Astrocyte (in vitro differentiated cells and primary cell): ENCODE measurements at regions not wholly inside any gene's neighbourhood (a gene's known extent, or its start where the extent isn't known, plus 50 kb on each side); places are given as distances from the start of the nearest gene placed in this dataset.
"Not testable (repeated sequence)": the region's sequence is repeated elsewhere in the genome, so short reads cannot be mapped to it uniquely, and the experiment has no call there.

Source experiments
- DNase-seq: peaks from one replicate; pipeline ENCODE4 v3.0.0-alpha.2; 2010; ENCODE audit warnings: low read depth
- FAIRE-seq: peaks from 2 replicates; lab custom pipeline; 2011; peaks lifted over from hg19 to GRCh38; lab: Jason Lieb, UNC
- H2AFZ ChIP-seq: 2 replicates; pipeline ENCODE4 v1.6.0; 2012; ENCODE audit warnings: low read depth, low read length, inconsistent platforms
- H3K27ac ChIP-seq: 2 replicates; pipeline ENCODE4 v1.5.1; 2011; ENCODE audit warnings: low read depth, low read length, inconsistent platforms
- H3K27me3 ChIP-seq: 2 replicates; pipeline ENCODE4 v1.6.0; 2011; ENCODE audit warnings: low read length, inconsistent platforms; ENCODE audit not compliant: insufficient read depth
- H3K36me3 ChIP-seq: 2 replicates; pipeline ENCODE4 v1.5.1; 2011; ENCODE audit warnings: low read length, inconsistent platforms; ENCODE audit not compliant: insufficient read depth
- H3K4me1 ChIP-seq: 2 replicates; pipeline ENCODE4 v1.5.1; 2011; ENCODE audit warnings: low read length, inconsistent platforms; ENCODE audit not compliant: insufficient read depth
- H3K4me2 ChIP-seq: 2 replicates; pipeline ENCODE4 v1.6.0; 2012; ENCODE audit warnings: low read length, inconsistent platforms
- H3K4me3 ChIP-seq: 2 replicates; pipeline ENCODE4 v1.5.1; 2011; ENCODE audit warnings: low read depth, mild to moderate bottlenecking, low read length, inconsistent platforms; ENCODE audit not compliant: insufficient read depth
- H3K79me2 ChIP-seq: 2 replicates; pipeline ENCODE4 v1.6.0; 2012; ENCODE audit warnings: mild to moderate bottlenecking, low read length, inconsistent platforms; ENCODE audit not compliant: insufficient read depth
- H3K9ac ChIP-seq: 2 replicates; pipeline ENCODE4 v1.6.0; 2012; ENCODE audit warnings: mild to moderate bottlenecking, low read length, inconsistent platforms
- H3K9me3 ChIP-seq: 2 replicates; pipeline ENCODE4 v1.5.1; 2012; ENCODE audit warnings: low read depth, mild to moderate bottlenecking, low read length, inconsistent platforms; ENCODE audit not compliant: insufficient read depth
- H4K20me1 ChIP-seq: 2 replicates; pipeline ENCODE4 v1.6.0; 2012; ENCODE audit warnings: low read length, inconsistent platforms; ENCODE audit not compliant: insufficient read depth
- H3K27ac Mint-ChIP-seq: one replicate; pipeline ENCODE4 v1.8.0; 2021; ENCODE audit warnings: mild to moderate bottlenecking, mixed read lengths; ENCODE audit not compliant: unreplicated experiment
- H3K27me3 Mint-ChIP-seq: one replicate; pipeline ENCODE4 v1.8.0; 2021; ENCODE audit warnings: low read depth, mixed read lengths; ENCODE audit not compliant: unreplicated experiment
- H3K36me3 Mint-ChIP-seq: one replicate; pipeline ENCODE4 v1.8.0; 2021; ENCODE audit warnings: low read depth, mixed read lengths; ENCODE audit not compliant: unreplicated experiment
- H3K4me1 Mint-ChIP-seq: one replicate; pipeline ENCODE4 v1.8.0; 2021; ENCODE audit warnings: low read depth, mixed read lengths; ENCODE audit not compliant: unreplicated experiment
- H3K4me3 Mint-ChIP-seq: one replicate; pipeline ENCODE4 v1.8.0; 2021; ENCODE audit warnings: mild to moderate bottlenecking, moderate library complexity, mixed read lengths; ENCODE audit not compliant: unreplicated experiment
- H3K9me3 Mint-ChIP-seq: one replicate; pipeline ENCODE4 v1.8.0; 2021; ENCODE audit warnings: mild to moderate bottlenecking, mixed read lengths; ENCODE audit not compliant: unreplicated experiment
- CTCF ChIP-seq: IDR thresholded peaks from 2 replicates; pipeline ENCODE4 v1.5.1; 2011; ENCODE audit warnings: low read depth, mild to moderate bottlenecking, inconsistent platforms, low read length, moderate library complexity; ENCODE audit not compliant: insufficient read depth
- EZH2 ChIP-seq: IDR thresholded peaks from 2 replicates; pipeline ENCODE4 v1.6.1; 2012; ENCODE audit warnings: mild to moderate bottlenecking, low read length, inconsistent platforms; ENCODE audit not compliant: insufficient read depth

- Mint-ChIP-seq H3K36me3 (no peaks in the 10 kb centered on the region), H3K27me3 (no peaks in the 10 kb centered on the region), H3K4me3 (no peak overlapping the region), H3K9me3 (no peaks in the 10 kb centered on the region), H3K27ac (no peak overlapping the region), H3K4me1 (no peaks in the 10 kb centered on the region)
- FAIRE-seq = no peak
- H3K27me3 ChIP-seq = no peaks in the 10 kb centered on the region
- no peak for DNase-seq
- H3K9ac ChIP-seq = no peak overlapping the region
- no peaks in the 10 kb centered on the region for H3K9me3 ChIP-seq
- no peaks in the 10 kb centered on the region for H3K79me2 ChIP-seq
- TF ChIP-seq EZH2 (no peak), CTCF (no peak)
- H2AFZ ChIP-seq = no peak overlapping the region
- no peaks in the 10 kb centered on the region for H4K20me1 ChIP-seq
- H3K36me3 ChIP-seq = no peaks in the 10 kb centered on the region
- H3K27ac ChIP-seq = no peak overlapping the region
- no peak overlapping the region for H3K4me3 ChIP-seq
- no peak overlapping the region for H3K4me2 ChIP-seq
- H3K4me1 ChIP-seq = no peaks in the 10 kb centered on the region
These were observed 196.8 kb upstream of the PTPRZ1 start for GRCh38 chr7:121676168-121676567.

- not testable (repeated sequence) for H3K4me3 Mint-ChIP-seq, H3K79me2 ChIP-seq, H3K9ac ChIP-seq, H3K4me2 ChIP-seq, H3K9me3 Mint-ChIP-seq, H3K27me3 Mint-ChIP-seq, H2AFZ ChIP-seq, H3K4me3 ChIP-seq, H3K27me3 ChIP-seq, DNase-seq, H3K27ac ChIP-seq, FAIRE-seq, H3K27ac Mint-ChIP-seq, H3K36me3 ChIP-seq, H3K4me1 ChIP-seq, H3K9me3 ChIP-seq, H3K36me3 Mint-ChIP-seq, H3K4me1 Mint-ChIP-seq, H4K20me1 ChIP-seq
These were observed 198.5 kb upstream of the PTPRZ1 start for GRCh38 chr7:121674455-121674854.

GRCh38 chr7:121669144-121669543 lies 203.8 kb upstream of the PTPRZ1 start:
- Histone ChIP-seq H3K4me2 (no peak overlapping the region), H3K9me3 (no peaks in the 10 kb centered on the region), H3K4me3 (no peak overlapping the region), H3K79me2 (no peaks in the 10 kb centered on the region), H3K27me3 (no peaks in the 10 kb centered on the region), H2AFZ (no peak overlapping the region), H4K20me1 (no peaks in the 10 kb centered on the region), H3K36me3 (no peaks in the 10 kb centered on the region), H3K27ac (no peak overlapping the region), H3K9ac (no peak overlapping the region), H3K4me1 (no peaks in the 10 kb centered on the region)
- Mint-ChIP-seq H3K27ac (no peak overlapping the region), H3K27me3 (no peaks in the 10 kb centered on the region), H3K36me3 (no peaks in the 10 kb centered on the region), H3K9me3 (peaks cover 4% of the 10 kb centered on the region), H3K4me1 (no peaks in the 10 kb centered on the region), H3K4me3 (no peak overlapping the region)
- DNase-seq (no peak), FAIRE-seq (no peak)
- no peak for TF ChIP-seq EZH2
- no peak for TF ChIP-seq CTCF
